K562 (cell line): ENCODE measurements at regions not wholly inside any gene's neighbourhood (a gene's known extent, or its start where the extent isn't known, plus 50 kb on each side); places are given as distances from the start of the nearest gene placed in this dataset.

ENCODE experiments used
- CTCF ChIP-seq, 3 experiments: IDR thresholded peaks in 2 of 3; conservative IDR thresholded peaks in 1 of 3; 2 replicates each; pipeline ENCODE4 v1.5.1; 2011 to 2012; ENCODE audit warnings: low read length in 3 of 3, mild to moderate bottlenecking in 3 of 3, control low read depth in 2 of 3, improper control_type of control experiment in 1 of 3, inconsistent platforms in 1 of 3, low read depth in 1 of 3, mixed read lengths in 1 of 3, moderate library complexity in 1 of 3; ENCODE audit not compliant: insufficient read depth in 2 of 3
- FOXK2 ChIP-seq, 2 experiments: fragments of 450-650 bp; IDR thresholded peaks in 1 of 2; conservative IDR thresholded peaks in 1 of 2; 2 replicates each; pipeline ENCODE4 v1.6.1; 2016; ENCODE audit warnings: low read depth in 2 of 2, mild to moderate bottlenecking in 1 of 2
- MXI1 ChIP-seq: IDR thresholded peaks from 2 replicates; pipeline ENCODE4 v1.6.1; 2011; ENCODE audit warnings: low read depth, mild to moderate bottlenecking, improper control_type of control experiment, low read length
- MYC ChIP-seq, 2 experiments: fragments of 250-450 bp in 1 of 2; sonication (Bioruptor Pico) in 1 of 2; IDR thresholded peaks; 2 replicates each; pipeline versions ENCODE4 v1.5.1 to v1.6.1; 2012 to 2021; ENCODE audit warnings: low read depth in 2 of 2, borderline replicate concordance in 1 of 2, improper control_type of control experiment in 1 of 2, low read length in 1 of 2, mild to moderate bottlenecking in 1 of 2, moderate library complexity in 1 of 2
- PHF8 ChIP-seq: fragments of 200-600 bp; sonication (generic); IDR thresholded peaks from 2 replicates; pipeline ENCODE4 v1.6.1; 2012; ENCODE audit warnings: mixed run types, mild to moderate bottlenecking, inconsistent platforms, low read length, moderate library complexity, borderline replicate concordance

GRCh38 chr13:73913079-73913740, 221.0 kb downstream of the KLF12 start:
- TF ChIP-seq MXI1 (no peak), PHF8 (no peak), MYC (IDR thresholded peaks at IDR 0.05; ENCODE audit: low read depth, low read length) (no peak), MYC (CRISPR knock-in tag; IDR thresholded peaks at IDR 0.05; ENCODE audit: borderline replicate concordance, low read depth) (no peak), CTCF (IDR thresholded peaks at IDR 0.05 in 2 of 3, conservative IDR thresholded peaks at IDR 0.05 in 1 of 3; ENCODE audit: insufficient read depth in 2 of 3, low read depth in 1 of 3, low read length in 3 of 3) (no peak), FOXK2 (conservative IDR thresholded peaks at IDR 0.05 in 1 of 2, IDR thresholded peaks at IDR 0.05 in 1 of 2; ENCODE audit: low read depth in 2 of 2) (no peak)
